ENCODE measurements at regions not wholly inside any gene's neighbourhood (a gene's known extent, or its start where the extent isn't known, plus 50 kb on each side); places are given as distances from the start of the nearest gene placed in this dataset.

- Histone ChIP-seq H2AK5ac (ENCODE audit: low read depth, low read length) (no peak overlapping the region), H3K4me3 (ENCODE audit: insufficient read depth, low read depth, low read length) (no peak overlapping the region), H2BK20ac (ENCODE audit: low read depth, low read length) (no peak overlapping the region), H2BK120ac (ENCODE audit: low read depth, low read length) (no peak overlapping the region), H3K27ac (ENCODE audit: insufficient read depth, low read length) (no peak overlapping the region), H2BK15ac (ENCODE audit: low read depth, low read length) (no peak overlapping the region), H3K4me1 (ENCODE audit: control insufficient read depth, insufficient read depth, low read length) (no peaks in the 10 kb centered on the region), H3K27me3 (ENCODE audit: control insufficient read depth, insufficient read depth, low read length) (no peaks in the 10 kb centered on the region), H3K4ac (ENCODE audit: low read depth, low read length) (no peak overlapping the region), H3K9me3 (ENCODE audit: control insufficient read depth, insufficient read depth, low read length) (no peaks in the 10 kb centered on the region), H3K4me2 (ENCODE audit: low read depth, low read length) (no peak overlapping the region), H3K36me3 (ENCODE audit: control insufficient read depth, insufficient read depth, low read length) (no peaks in the 10 kb centered on the region), H2BK5ac (ENCODE audit: low read depth, low read length, poor library complexity, severe bottlenecking) (no peak overlapping the region), H3K18ac (ENCODE audit: low read depth, low read length) (no peak overlapping the region; the same call in 1 of the 2 replicates), H4K8ac (ENCODE audit: low read depth in 2 of 2, low read length in 2 of 2) (no peak overlapping the region), H4K5ac (ENCODE audit: low read depth, low read length) (no peak overlapping the region), H3K56ac (ENCODE audit: extremely low read depth, insufficient read depth, low read length) (no peak overlapping the region), H2AK9ac (replicated peaks; ENCODE audit: low read depth, low read length, poor library complexity) (no peak overlapping the region), H3K9ac (ENCODE audit: low read depth, low read length) (no peak overlapping the region), H3K14ac (replicated peaks; ENCODE audit: low read depth, low read length) (no peak overlapping the region), H3K23ac (ENCODE audit: low read depth, low read length) (no peak overlapping the region), H2AFZ (replicated peaks; ENCODE audit: low read length, poor library complexity) (no peak overlapping the region), H3K79me1 (ENCODE audit: low read depth in 1 of 2, low read length in 2 of 2) (no peaks in the 10 kb centered on the region), H4K91ac (ENCODE audit: insufficient read depth, low read depth, low read length) (no peak overlapping the region), H3K9me1 (ENCODE audit: insufficient read depth, low read length) (no peaks in the 10 kb centered on the region), H4K20me1 (ENCODE audit: insufficient read depth, low read length) (no peaks in the 10 kb centered on the region)
- in situ Hi-C loops (cut with MboI; ENCODE audit: low sequenced_read_pairs) (no loop called here), dilution Hi-C loops (cut with HindIII; ENCODE audit: low sequenced_read_pairs, unreplicated experiment) (no loop called here), intact Hi-C loops (cut with micrococcal nuclease) (no loop called here)
- CTCF ChIA-PET: interaction anchor here (0.6 kb wide), 1 partner anchor 13 kb away, joined by 4 read pairs; no protein-coding TSS in a partner anchor
- POLR2A ChIA-PET (ENCODE audit: unreplicated experiment): interaction anchor here (0.6 kb wide), 1 partner anchor 24 kb away, joined by 3 read pairs; no protein-coding TSS in a partner anchor
- no TSS peak for BruUV-seq (replicated peaks)
- ATAC-seq (ENCODE audit: low read depth): no peak
- no peak for TF ChIP-seq RAD21 (IDR thresholded peaks at IDR 0.05; ENCODE audit: low read length)
- TF ChIP-seq RFX5 (IDR thresholded peaks at IDR 0.05; ENCODE audit: low read depth, low read length): no peak
- no peak for TF ChIP-seq ELK1 (IDR thresholded peaks at IDR 0.05; ENCODE audit: borderline replicate concordance, low read depth, low read length)
- no peak for TF ChIP-seq USF2 (IDR thresholded peaks at IDR 0.05; ENCODE audit: low read depth, low read length)
- TF ChIP-seq MAZ (IDR thresholded peaks at IDR 0.05; ENCODE audit: borderline replicate concordance, low read depth, low read length): no peak
- no peak for TF ChIP-seq RCOR1 (IDR thresholded peaks at IDR 0.05; ENCODE audit: insufficient replicate concordance, low read length)
- TF ChIP-seq CEBPB (IDR thresholded peaks at IDR 0.05; ENCODE audit: low read depth, low read length): 0 out of 2 replicates have a peak, but pooled peaks have one; percentile 6
- DNase-seq: peak; percentile 55
- WGBS, 2 experiments (ENCODE audit: extremely low coverage in 2 of 2, insufficient read length in 1 of 2): no CpG with 5 or more reads among the region's 1 CpG
Observed at GRCh38 chr20:11057624-11058023, 383.8 kb upstream of the JAG1 start.
